ENCODE measurements at regions not wholly inside any gene's neighbourhood (a gene's known extent, or its start where the extent isn't known, plus 50 kb on each side); places are given as distances from the start of the nearest gene placed in this dataset.

- no peak overlapping the region for H4K8ac ChIP-seq (ENCODE audit: low read depth in 2 of 2, low read length in 2 of 2)
- no peak overlapping the region for H3K9ac ChIP-seq (ENCODE audit: low read depth, low read length)
- no peak overlapping the region for H2BK15ac ChIP-seq (ENCODE audit: low read depth, low read length)
- no peak overlapping the region for H4K5ac ChIP-seq (ENCODE audit: low read depth, low read length)
- H3K27me3 ChIP-seq (ENCODE audit: control insufficient read depth, insufficient read depth, low read length) = no peaks in the 10 kb centered on the region
- ATAC-seq (ENCODE audit: low read depth) = no peak
- WGBS, 2 experiments (ENCODE audit: extremely low coverage in 2 of 2, insufficient read length in 1 of 2) = 21% methylated on average over 3 of the region's 9 CpGs; no CpG with 5 or more reads in 1 of the 2 experiments
- CTCF ChIA-PET = interaction anchor here (0.5 kb wide), 1 partner anchor 11 kb away, joined by 3 read pairs; no protein-coding TSS in a partner anchor
- no peak overlapping the region for H2AFZ ChIP-seq (replicated peaks; ENCODE audit: low read length, poor library complexity)
- no peak overlapping the region for H2BK120ac ChIP-seq (ENCODE audit: low read depth, low read length)
- dilution Hi-C loops (cut with HindIII; ENCODE audit: low sequenced_read_pairs, unreplicated experiment) (no loop called here), intact Hi-C loops (cut with micrococcal nuclease) (no loop called here), in situ Hi-C loops (cut with MboI; ENCODE audit: low sequenced_read_pairs) (no loop called here)
- H3K9me3 ChIP-seq (ENCODE audit: control insufficient read depth, insufficient read depth, low read length) = peaks cover 18% of the 10 kb centered on the region
- no peak overlapping the region for H3K4me3 ChIP-seq (ENCODE audit: insufficient read depth, low read depth, low read length)
- H4K20me1 ChIP-seq (ENCODE audit: insufficient read depth, low read length) = no peaks in the 10 kb centered on the region
- H3K79me1 ChIP-seq (ENCODE audit: low read depth in 1 of 2, low read length in 2 of 2) = no peaks in the 10 kb centered on the region
- H3K23ac ChIP-seq (ENCODE audit: low read depth, low read length) = no peak overlapping the region
- H3K36me3 ChIP-seq (ENCODE audit: control insufficient read depth, insufficient read depth, low read length) = no peaks in the 10 kb centered on the region
- H3K14ac ChIP-seq (replicated peaks; ENCODE audit: low read depth, low read length) = no peak overlapping the region
- DNase-seq = no peak
- no peak overlapping the region for H3K27ac ChIP-seq (ENCODE audit: insufficient read depth, low read length)
- POLR2A ChIA-PET (ENCODE audit: unreplicated experiment) = no interaction called here
- H2AK9ac ChIP-seq (replicated peaks; ENCODE audit: low read depth, low read length, poor library complexity) = no peak overlapping the region
- no peak for TF ChIP-seq CEBPB (IDR thresholded peaks at IDR 0.05; ENCODE audit: low read depth, low read length)
- TF ChIP-seq MXI1 (IDR thresholded peaks at IDR 0.05; ENCODE audit: borderline replicate concordance, low read depth, low read length) = no peak
- no peak for TF ChIP-seq ELK1 (IDR thresholded peaks at IDR 0.05; ENCODE audit: borderline replicate concordance, low read depth, low read length)
- TF ChIP-seq CHD1 (IDR thresholded peaks at IDR 0.05; ENCODE audit: low read depth, low read length) = no peak
- no peak overlapping the region for H2BK20ac ChIP-seq (ENCODE audit: low read depth, low read length)
- no TSS peak for BruUV-seq (replicated peaks)
- no peak overlapping the region for H4K91ac ChIP-seq (ENCODE audit: insufficient read depth, low read depth, low read length)
- no peak overlapping the region for H2AK5ac ChIP-seq (ENCODE audit: low read depth, low read length)
- H3K9me1 ChIP-seq (ENCODE audit: insufficient read depth, low read length) = no peaks in the 10 kb centered on the region
- no peak overlapping the region for H3K4me2 ChIP-seq (ENCODE audit: low read depth, low read length)
- H3K18ac ChIP-seq (ENCODE audit: low read depth, low read length) = no peak overlapping the region
- no peak overlapping the region for H3K4ac ChIP-seq (ENCODE audit: low read depth, low read length)
- no peaks in the 10 kb centered on the region for H3K4me1 ChIP-seq (ENCODE audit: control insufficient read depth, insufficient read depth, low read length)
- H2BK5ac ChIP-seq (ENCODE audit: low read depth, low read length, poor library complexity, severe bottlenecking) = no peak overlapping the region
- H3K56ac ChIP-seq (ENCODE audit: extremely low read depth, insufficient read depth, low read length) = no peak overlapping the region
Observed at GRCh38 chr16:13300066-13300840, 398.9 kb downstream of the SHISA9 start.

All from IMR-90 (cell line).